HG03571 (cell line): ENCODE measurements at regions not wholly inside any gene's neighbourhood (a gene's known extent, or its start where the extent isn't known, plus 50 kb on each side); places are given as distances from the start of the nearest gene placed in this dataset.
"Not testable (repeated sequence)": the region's sequence is repeated elsewhere in the genome, so short reads cannot be mapped to it uniquely, and the experiment has no call there.

Source experiments
- ATAC-seq: cut with Tn5 transposase; IDR thresholded peaks from one replicate; pipeline ENCODE4 v1.9.1; 2021; ENCODE audit not compliant: unreplicated experiment

DNA sequence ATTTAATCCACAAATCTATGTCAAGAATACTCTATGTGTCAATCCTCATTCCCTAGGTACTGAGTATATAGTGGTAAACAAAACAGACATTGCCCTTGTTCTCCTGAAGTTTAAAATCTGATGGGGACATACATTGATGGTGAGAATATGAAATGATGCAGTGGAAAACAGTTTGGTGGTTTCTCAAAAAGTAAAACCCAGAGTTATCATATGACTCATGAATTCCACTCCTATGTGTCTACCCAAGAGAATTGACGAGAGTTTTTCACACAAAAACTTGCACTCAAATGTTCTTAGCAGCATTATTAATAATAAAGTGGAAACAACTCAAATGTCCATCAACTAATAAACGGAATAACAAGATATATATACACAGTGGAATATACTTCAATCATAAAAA lies 586.7 kb downstream of the CCDC85A start:
- ATAC-seq = no peak

DNA sequence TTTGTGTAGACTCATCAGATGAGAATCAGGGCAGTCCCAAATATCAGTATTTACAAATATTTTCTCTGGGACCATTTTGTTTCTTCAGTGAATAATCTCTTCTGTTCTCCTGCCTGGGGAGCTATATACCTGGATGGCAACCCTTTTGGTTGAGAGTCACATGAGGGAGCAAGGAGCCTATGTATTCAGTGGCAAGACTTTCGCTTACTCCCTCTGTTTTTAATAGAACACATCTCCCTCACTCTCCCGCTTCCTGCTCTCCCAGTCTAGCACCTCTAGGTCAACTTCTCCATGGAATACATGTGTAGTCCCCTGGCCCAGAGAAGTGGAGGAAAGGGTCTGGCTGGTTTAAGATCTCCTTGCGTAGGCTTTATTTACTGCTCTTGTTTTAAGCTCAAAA lies 600.3 kb downstream of the CCDC85A start:
- ATAC-seq = no peak

DNA sequence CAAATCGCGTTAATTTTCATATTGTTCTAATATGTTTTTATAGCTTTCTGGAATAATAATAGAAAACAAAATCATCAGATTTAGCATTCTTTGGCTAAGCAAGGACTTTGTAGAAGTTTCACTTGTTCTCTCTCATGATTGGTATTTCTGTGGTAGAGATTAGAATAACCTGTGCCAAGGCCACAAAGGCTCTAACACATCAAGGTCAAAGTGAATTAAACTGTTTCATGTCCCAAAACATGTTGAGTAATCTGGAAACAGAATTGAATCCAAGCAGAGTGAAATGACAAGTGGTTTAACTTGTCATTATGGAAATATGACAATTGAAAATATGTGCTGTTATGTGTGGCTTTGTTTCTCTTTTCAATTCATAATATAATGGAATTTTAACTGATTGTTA lies 617.4 kb downstream of the CCDC85A start:
- ATAC-seq = no peak

DNA sequence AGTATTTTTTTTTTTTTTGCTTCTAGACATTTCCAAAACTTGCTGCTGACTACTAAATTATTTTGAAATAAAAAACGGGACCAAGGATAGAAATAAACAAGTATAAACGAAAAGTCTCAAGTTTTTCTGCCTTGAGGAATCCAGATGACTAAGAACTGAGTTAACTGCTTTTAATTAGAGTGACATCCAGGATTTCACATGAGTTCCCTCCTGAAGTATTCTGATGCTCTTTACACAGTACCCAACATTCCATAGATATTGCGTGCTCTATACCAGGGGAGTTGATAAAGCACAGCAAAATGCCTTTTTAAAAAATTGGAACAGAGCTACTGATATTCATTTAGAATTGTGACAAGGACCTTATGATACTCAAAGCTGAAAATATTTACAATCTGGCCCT lies 618.0 kb downstream of the CCDC85A start:
- no peak for ATAC-seq

DNA sequence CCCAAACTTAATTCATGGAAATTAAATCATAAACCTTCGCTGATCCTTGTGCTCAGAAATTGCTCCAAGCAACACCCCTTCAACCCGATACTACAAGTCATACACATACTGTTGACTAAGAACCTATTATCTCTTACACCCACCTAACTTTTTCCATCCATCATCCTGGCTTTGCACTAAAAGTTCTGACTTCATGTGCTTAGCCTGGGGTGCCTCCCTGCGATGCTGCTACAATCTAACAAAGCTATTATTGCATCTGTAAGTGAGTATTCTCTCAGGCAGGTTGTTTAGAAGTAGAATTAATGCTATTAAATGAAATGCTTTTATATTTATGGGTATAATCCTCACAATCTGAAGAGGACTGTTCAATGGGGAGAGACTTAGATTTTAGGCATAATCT lies 619.8 kb downstream of the CCDC85A start:
- no peak for ATAC-seq

DNA sequence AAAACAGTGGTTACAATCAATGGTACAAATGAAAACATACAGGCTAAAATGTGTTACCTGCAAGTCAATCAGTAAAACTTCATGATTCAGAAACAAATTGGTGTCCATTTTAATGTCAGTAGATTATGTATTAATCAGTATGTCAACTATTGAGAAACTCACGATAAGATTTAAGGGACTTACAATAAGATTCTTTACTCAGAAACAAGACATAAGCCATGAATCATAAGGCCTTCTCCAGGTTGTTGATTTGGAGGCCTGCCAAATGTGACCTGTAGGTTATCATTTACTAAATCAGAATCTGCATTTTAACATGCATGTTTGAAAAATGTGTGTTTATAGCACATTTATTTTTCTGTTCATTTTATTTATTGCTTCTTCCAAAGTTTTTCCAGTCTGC lies 623.1 kb downstream of the CCDC85A start:
- no peak for ATAC-seq

DNA sequence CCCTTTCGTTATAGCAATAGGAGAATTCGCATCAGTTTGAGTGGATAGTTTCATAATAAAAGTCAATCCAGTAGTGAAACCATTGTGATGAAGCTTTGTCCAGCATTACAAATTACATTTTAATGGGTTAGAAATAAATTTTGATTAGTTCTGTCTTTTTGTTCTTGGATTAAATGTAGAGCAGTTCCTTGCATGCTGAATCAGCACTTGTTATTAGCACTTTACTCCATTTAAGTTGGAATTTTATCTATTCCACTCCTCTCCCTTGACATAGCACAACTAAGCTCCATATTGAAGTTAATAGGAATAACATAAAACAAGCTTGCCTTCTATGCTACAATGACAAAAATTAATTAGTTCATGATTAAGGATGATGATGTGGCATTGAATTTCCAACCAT lies 624.1 kb downstream of the CCDC85A start:
- no peak for ATAC-seq

DNA sequence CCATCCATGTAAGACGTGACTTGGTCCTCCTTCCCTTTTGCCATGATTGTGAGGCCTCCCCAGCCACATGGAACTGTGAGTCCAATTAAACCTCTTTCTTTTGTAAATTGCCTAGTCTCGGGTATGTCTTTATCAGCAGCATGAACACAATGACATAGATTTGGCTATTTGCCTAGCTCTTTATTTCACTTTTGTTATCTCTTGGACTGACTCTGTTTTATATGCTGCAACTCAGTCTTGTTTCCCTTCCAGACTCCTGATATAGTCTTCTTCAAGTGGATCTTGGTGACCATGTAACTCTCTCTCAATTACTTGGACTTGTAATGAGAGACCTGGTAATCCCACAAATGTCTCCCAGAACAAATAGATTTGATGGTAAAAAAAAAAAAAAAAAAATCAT lies 627.6 kb downstream of the CCDC85A start:
- ATAC-seq = no peak

DNA sequence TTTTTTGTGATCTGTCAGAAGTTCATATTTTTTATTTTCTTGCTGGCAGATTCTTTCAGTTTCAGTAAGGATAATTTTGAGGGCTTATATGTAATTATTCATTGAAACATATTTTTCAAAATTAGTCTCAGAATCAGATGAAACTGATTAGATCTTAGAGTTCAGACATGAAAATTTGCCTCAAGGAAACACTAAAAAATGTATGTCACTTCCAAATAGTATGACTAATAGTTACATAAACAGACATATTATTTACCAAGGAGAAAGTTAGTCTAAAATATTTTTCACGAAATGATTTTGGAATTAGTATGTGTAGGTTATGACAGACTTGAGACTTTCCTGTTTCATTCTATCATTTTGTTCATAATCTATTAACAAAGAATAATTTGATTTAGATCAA lies 628.6 kb downstream of the CCDC85A start:
- ATAC-seq = no peak

DNA sequence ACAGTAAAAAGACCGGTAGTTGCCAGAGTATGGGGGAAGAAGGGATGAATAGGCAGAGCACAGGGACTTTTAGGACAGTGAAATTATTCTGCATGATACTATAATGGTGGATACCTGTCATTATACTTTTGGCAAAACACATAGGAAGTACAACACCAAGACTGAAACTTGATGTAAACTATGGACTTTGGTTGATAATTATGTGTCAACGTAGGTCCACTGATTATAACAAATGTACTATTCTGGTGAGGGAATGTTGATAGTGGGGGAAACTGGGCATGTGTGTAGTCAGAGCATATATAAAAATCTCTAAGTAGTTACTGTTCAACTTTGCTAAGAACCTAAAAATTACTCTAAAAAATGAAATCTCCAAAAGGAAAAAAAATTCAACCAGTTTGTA lies 629.7 kb downstream of the CCDC85A start:
- ATAC-seq = no peak

DNA sequence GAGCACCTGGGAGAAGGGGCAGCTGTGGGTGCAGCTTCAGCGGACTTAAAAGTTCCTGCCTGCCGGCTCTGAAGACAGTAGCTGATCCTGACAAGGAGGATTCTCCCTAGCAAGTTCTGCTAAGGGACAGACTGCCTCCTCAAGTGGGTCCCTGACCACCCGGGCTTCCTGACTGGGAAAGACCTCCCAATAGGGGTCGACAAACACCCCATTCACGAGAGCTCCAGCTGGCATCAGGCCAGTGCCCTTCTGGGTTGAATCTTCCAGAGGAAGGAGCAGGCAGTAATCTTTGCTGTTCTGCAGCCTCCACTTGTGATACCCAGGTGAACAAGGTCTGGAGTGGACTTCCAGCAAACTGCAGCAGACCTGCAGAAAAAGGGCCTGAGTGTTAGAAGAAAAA lies 632.9 kb downstream of the CCDC85A start:
- ATAC-seq = no peak

DNA sequence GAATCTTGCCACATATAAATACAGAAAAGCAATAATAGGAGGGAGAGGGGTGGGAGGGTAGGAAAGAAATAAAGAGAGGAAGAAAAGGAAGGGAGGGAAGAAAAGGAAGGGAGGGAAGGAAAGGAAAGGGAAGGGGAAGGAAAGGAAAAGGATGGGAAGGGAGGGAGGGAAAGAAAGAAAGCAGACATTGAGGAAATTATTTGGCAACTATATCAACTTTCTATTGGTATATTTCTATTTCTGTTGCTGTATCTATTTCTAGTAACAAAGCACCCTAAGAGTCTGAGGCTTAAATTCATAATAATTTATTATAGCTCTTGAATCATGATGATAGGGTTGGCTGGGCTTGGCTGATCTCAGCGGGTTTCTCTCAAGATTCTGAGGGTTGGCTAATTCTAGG lies 648.0 kb downstream of the CCDC85A start:
- no peak for ATAC-seq

DNA sequence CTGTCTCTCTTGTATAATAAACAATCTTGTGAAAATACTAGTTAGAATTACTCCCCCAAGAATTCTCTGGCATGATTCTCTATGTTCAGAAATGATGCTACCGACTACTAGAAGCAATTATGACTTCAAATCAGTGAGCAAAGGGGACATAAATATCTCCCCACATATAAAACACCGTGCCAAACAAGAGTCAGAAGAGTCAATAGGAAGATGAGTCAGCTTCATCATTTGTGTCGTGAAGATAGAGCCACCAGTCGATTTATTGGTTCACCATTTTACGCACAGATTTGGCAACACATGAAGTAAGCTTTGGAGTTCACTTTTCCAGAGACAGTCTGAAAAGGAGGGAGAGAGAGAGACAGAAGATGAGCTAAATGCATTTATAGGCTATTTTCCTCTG lies 650.9 kb downstream of the CCDC85A start:
- ATAC-seq = no peak

DNA sequence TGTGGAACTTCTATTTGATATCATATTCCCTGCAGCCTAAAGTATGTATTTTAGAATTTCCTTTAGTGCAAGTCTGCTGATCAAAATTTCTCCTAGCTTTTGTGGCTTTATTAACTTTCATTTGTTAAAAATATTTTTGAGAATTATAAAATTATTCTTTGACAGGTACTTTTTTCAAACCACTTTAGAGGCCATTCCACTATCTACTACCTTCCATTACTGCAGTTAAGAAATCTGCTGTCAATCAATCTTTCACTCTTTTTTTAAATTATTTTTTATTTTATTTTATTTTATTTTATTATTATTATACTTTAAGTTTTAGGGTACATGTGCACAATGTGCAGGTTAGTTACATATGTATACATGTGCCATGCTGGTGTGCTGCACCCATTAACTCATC lies 656.2 kb downstream of the CCDC85A start:
- ATAC-seq = not testable (repeated sequence)

DNA sequence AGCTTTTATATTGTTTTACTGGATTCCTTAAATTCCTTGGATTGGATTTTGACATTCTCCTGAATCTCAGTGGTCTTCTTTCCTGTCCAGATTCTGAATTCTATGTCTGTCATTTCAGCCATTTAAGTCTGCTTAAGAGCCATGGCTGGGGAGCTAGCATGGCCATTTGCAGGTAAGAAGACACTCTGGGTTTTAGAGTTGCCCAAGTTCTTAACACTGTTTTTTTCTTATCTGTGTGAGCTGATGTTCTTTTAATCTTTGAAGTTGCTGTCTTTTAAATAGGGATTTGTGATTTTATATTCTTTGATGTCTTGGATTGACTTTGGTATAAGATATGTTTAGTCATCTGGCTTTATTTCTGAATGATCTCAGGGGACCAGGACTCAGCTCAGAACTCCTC lies 677.2 kb downstream of the CCDC85A start:
- ATAC-seq = no peak

DNA sequence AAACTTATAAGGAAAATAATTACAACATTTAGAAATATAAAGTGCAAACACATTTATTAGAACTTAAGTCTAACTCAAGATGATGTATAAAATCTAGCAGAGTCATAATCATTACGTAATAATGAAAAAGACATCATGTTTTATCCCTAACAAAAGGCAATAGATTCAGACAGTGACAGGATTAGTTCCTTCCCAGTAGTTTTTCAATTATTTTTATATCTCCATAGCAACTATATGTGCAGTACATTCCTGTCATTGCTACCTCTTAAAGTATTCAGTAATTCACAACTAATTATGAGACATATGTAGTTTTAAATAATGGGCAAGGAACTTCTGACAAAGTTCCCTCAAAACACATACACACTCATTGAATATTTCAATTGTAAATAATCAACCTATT lies 687.9 kb downstream of the CCDC85A start:
- ATAC-seq = no peak

DNA sequence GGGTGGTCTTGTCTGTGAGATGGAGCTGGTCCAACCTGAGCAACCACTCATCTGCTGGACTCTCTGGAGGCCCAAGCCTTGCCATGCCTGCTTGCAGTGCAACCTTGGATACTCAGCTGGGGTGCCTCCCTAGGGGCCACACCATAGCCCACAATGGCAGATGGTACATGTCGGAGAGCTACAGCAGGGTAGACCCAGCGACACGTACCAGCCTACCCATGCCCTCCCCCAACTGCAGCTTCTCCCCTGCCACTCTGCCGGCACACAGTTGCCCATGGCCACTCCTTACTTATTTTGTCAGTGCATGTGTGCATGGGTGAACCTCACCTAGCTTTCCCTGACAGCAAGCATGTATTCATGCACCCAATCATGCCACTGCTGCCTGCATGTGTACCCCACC lies 690.9 kb downstream of the CCDC85A start:
- ATAC-seq = no peak

DNA sequence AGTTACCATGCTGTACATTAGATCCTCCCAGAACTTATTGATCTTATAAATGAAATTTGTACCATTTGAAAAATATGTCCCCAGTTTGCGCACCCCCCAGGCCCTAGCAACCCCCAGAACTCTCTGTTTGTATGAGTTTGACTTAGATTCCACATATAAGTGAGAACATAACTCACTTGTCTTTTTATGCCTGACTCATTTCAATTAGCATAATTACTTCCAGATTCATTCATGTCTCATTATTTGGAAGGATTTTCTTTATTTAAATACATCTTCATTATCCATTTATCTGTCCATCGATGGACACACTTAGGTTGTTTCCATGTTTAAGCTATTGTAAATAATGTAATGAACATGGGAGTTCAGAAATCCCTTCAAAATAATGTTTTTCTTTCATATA lies 705.9 kb downstream of the CCDC85A start:
- no peak for ATAC-seq

DNA sequence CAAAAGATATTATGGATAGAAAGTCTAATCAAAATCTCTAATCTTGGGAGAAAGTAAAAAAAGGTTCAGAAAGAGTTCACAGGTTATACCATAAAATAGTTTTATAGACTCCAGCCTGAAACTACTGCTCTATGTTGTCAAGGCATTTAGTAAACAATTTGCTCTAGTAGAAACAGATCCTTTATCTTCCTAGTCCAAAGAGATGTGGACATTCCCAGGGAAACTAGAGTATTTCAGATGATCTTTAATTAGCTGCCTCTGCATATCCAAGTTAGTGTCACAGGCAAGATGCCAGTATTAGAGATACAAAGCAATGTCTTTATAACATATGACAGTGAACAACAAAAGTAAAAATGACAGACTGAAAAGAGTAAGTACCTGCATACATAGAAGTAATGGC lies 708.6 kb downstream of the CCDC85A start:
- no peak for ATAC-seq

DNA sequence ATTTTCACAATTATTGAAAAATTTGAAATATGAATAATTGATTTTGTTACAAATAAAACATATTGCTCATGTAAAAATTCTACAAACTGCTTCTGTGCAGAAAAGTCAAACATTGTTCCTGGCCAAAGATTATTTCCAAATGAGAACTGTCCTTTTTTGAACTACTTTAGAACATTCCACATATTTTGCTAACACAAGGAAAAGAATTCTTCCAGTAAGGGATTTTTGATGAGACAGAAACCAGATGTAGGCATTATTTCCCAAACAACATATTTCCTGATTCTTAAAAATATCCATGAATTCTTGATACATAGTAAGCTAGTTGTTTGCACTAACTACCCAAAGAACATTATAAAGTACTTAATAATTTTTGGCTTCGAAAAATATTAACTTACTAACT lies 715.2 kb downstream of the CCDC85A start:
- no peak for ATAC-seq

DNA sequence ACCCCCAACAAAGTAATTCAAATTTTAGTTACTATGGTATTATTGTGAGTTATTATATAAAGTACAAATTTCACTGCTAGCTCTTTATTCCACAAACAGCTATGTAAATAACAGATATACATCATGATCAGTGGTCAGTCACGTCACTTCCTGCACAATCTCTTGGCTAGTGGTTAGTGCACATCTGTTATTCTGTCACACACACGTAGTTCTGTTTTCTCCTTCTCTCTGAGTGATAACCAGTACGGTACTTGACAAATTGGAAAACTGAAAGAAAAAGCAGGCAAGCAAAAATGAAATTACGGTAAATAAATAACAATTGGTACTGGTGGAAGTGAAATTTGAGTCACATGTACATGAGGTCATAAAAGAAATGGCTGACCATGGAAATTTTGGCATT lies 728.7 kb downstream of the CCDC85A start:
- ATAC-seq = no peak

DNA sequence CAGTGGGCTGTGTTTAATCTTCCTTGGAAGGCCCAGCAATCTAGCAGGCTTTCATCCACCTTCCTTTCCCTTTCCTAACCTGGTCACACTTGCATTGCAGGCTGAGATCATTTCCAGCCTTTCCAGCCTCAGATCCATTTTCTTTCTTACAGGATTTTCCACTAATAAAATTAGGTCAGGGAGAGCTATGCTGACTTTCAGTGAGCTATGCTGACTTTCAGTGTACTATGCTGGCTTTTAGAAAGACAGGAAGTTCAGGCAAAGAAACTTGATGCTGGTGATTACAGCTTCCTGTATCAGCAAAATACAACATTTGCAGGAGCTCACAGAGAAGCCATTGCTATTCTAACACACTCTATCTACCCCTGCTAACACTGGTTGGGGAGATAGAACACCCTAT lies 735.0 kb downstream of the CCDC85A start:
- ATAC-seq = no peak

DNA sequence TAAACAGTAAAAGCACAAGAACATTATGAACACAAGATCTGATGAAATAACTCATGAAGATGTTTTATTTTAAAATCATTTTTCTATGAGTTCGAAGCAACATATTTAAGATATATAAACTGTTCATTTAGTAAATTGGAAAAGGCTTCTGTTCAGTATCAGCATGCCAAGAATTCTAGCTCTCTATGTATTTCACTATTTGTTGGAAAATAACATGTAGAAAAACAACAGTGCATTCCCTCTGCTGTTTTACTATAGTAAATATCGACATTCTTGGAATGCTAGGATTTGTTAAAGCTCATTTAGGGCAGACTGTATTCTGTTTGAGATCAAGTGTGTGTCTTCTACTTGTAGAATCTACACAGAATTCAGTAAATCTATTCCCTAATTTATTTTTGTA lies 750.2 kb downstream of the CCDC85A start:
- ATAC-seq = no peak

DNA sequence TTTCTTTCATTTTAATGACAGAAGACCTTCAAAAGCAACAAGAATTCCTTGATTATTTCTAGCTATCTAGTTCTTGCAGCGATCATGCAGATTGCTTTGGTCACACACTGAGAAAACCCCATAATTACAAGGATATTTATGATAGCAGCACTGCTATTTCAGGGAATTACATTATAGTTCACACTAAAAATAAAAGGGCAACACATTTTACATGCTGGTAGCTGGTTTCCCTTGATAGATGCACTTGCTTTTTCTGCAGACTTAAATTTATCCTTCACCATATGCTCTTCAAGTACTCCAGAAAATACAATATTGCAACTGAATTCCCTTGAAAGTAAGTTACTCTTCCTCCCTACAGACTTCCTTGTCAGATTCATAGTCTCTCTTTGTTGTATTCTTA lies 751.1 kb downstream of the CCDC85A start:
- no peak for ATAC-seq
